DND-41 (cell line): ENCODE measurements at regions not wholly inside any gene's neighbourhood (a gene's known extent, or its start where the extent isn't known, plus 50 kb on each side); places are given as distances from the start of the nearest gene placed in this dataset.

Experiments used
- ATAC-seq: fragments of 200-7000 bp; cut with Tn5 transposase; 3 replicates; pipeline ENCODE4 v1.9.1; 2021; ENCODE audit warnings: low read depth; ENCODE audit not compliant: insufficient read depth
- DNase-seq: peaks from one replicate; pipeline ENCODE4 v3.0.0-alpha.2; 2020
- H2AFZ ChIP-seq: 2 replicates; pipeline ENCODE4 v1.6.0; 2012; ENCODE audit warnings: low read depth, low read length
- H3K27ac ChIP-seq: 2 replicates; pipeline ENCODE4 v1.5.1; 2012; ENCODE audit warnings: low read length, inconsistent platforms
- H3K27me3 ChIP-seq: fragments of 200-600 bp; sonication (generic); 2 replicates; pipeline ENCODE4 v1.6.0; 2012; ENCODE audit warnings: low read length, mild to moderate bottlenecking, inconsistent platforms; ENCODE audit not compliant: insufficient read depth, poor library complexity
- H3K36me3 ChIP-seq: 2 replicates; pipeline ENCODE4 v1.5.1; 2012; ENCODE audit warnings: low read length, inconsistent platforms; ENCODE audit not compliant: insufficient read depth
- H3K4me1 ChIP-seq: 2 replicates; pipeline ENCODE4 v1.5.1; 2012; ENCODE audit warnings: mild to moderate bottlenecking, low read length; ENCODE audit not compliant: insufficient read depth
- H3K4me2 ChIP-seq: 2 replicates; pipeline ENCODE4 v1.6.0; 2012; ENCODE audit warnings: mild to moderate bottlenecking, moderate library complexity, low read length, inconsistent platforms; ENCODE audit not compliant: insufficient read depth
- H3K4me3 ChIP-seq, 2 experiments: fragments of 200-600 bp in 1 of 2; shearing (Covaris generic) in 1 of 2; 2 replicates each; pipeline ENCODE4 v1.5.1; 2012 to 2016; ENCODE audit warnings: inconsistent platforms in 2 of 2, low read length in 2 of 2, mild to moderate bottlenecking in 2 of 2, low read depth in 1 of 2, moderate library complexity in 1 of 2
- H3K79me2 ChIP-seq: 2 replicates; pipeline ENCODE4 v1.6.0; 2012; ENCODE audit warnings: low read length, inconsistent platforms; ENCODE audit not compliant: insufficient read depth
- H3K9ac ChIP-seq: 2 replicates; pipeline ENCODE4 v1.6.0; 2012; ENCODE audit warnings: low read depth, mild to moderate bottlenecking, inconsistent platforms, low read length, moderate library complexity
- H3K9me3 ChIP-seq: 2 replicates; pipeline ENCODE4 v1.5.1; 2012; ENCODE audit warnings: low read length, moderate library complexity, mild to moderate bottlenecking, inconsistent platforms; ENCODE audit not compliant: insufficient read depth, severe bottlenecking
- H4K20me1 ChIP-seq: 2 replicates; pipeline ENCODE4 v1.6.0; 2012; ENCODE audit warnings: low read length; ENCODE audit not compliant: insufficient read depth
- EZH2 ChIP-seq: IDR thresholded peaks from 3 replicates; pipeline ENCODE4 v1.6.1; 2012; ENCODE audit warnings: borderline replicate concordance, low read depth, mild to moderate bottlenecking, moderate library complexity, low read length, inconsistent platforms; ENCODE audit not compliant: severe bottlenecking
- TF ChIP-seq, protein P1 (sequence below): IDR thresholded peaks from 2 replicates; pipeline ENCODE4 v1.5.1; 2012; ENCODE audit warnings: borderline replicate concordance, low read length, moderate library complexity, mild to moderate bottlenecking; ENCODE audit not compliant: poor library complexity, severe bottlenecking; ENCODE audit errors: extremely low read depth

DNA sequence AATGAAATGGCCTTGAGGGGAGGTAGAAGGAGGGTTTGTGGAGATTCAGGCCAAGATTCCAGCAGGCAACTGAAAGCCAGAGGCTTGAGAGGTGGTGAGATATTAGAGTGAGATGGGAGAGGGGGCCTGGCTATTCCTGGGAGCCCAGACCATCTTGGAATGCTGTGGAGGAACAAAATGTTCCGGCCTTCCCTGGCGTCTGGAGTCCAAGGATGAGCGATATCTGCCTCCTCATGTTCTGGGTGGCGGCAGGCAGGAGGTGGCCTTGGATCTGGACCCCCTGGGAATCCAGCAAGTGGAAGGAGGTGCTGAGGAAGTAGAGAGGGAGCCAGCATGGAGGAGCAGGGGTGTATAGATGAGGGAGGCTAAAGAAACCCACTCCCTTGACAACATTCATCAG is 335.9 kb downstream of the CYP26B1 start:
- TF ChIP-seq, protein P1, sequence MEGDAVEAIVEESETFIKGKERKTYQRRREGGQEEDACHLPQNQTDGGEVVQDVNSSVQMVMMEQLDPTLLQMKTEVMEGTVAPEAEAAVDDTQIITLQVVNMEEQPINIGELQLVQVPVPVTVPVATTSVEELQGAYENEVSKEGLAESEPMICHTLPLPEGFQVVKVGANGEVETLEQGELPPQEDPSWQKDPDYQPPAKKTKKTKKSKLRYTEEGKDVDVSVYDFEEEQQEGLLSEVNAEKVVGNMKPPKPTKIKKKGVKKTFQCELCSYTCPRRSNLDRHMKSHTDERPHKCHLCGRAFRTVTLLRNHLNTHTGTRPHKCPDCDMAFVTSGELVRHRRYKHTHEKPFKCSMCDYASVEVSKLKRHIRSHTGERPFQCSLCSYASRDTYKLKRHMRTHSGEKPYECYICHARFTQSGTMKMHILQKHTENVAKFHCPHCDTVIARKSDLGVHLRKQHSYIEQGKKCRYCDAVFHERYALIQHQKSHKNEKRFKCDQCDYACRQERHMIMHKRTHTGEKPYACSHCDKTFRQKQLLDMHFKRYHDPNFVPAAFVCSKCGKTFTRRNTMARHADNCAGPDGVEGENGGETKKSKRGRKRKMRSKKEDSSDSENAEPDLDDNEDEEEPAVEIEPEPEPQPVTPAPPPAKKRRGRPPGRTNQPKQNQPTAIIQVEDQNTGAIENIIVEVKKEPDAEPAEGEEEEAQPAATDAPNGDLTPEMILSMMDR, result no peak
- no peak for TF ChIP-seq EZH2
- no peaks in the 10 kb centered on the region for H4K20me1 ChIP-seq
- DNase-seq (no peak), ATAC-seq (no peak)
- no peaks in the 10 kb centered on the region for H3K9me3 ChIP-seq
- no peak overlapping the region for H3K9ac ChIP-seq
- H2AFZ ChIP-seq, result no peak overlapping the region
- no peaks in the 10 kb centered on the region for H3K4me1 ChIP-seq
- H3K79me2 ChIP-seq, result no peaks in the 10 kb centered on the region
- no peak overlapping the region for H3K4me3 ChIP-seq
- peaks cover 2% of the 10 kb centered on the region for H3K27me3 ChIP-seq
- no peak overlapping the region for H3K4me2 ChIP-seq
- no peaks in the 10 kb centered on the region for H3K36me3 ChIP-seq
- H3K27ac ChIP-seq, result no peak overlapping the region

DNA sequence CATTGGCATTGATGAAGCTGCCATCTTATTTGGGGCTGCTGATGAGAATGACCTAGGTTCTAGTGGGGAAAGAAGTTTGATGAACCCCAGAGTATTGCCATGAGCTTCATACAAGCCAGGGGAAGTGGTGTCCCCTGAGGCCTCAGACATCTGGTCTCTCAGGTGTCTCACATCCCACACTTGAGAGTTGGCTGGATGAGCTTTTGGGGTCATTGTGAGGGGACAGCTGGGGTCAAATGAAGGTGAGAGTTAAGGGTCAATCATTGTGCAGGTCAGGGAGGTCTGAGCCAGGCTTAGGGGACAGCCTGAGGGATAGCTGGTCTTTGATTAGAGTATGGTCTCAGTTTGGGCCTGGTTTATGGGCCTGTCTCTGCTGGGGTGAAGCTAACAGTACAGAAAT is 336.5 kb downstream of the CYP26B1 start:
- Histone ChIP-seq H3K4me2 (no peak overlapping the region), H3K27ac (no peak overlapping the region), H3K79me2 (no peaks in the 10 kb centered on the region), H3K4me3 (no peak overlapping the region), H3K4me1 (no peaks in the 10 kb centered on the region), H4K20me1 (no peaks in the 10 kb centered on the region), H2AFZ (no peak overlapping the region), H3K9me3 (no peaks in the 10 kb centered on the region), H3K36me3 (no peaks in the 10 kb centered on the region), H3K9ac (no peak overlapping the region), H3K27me3 (peaks cover 2% of the 10 kb centered on the region)
- ATAC-seq, result no peak
- no peak for DNase-seq
- TF ChIP-seq, protein P1, result no peak
- no peak for TF ChIP-seq EZH2

DNA sequence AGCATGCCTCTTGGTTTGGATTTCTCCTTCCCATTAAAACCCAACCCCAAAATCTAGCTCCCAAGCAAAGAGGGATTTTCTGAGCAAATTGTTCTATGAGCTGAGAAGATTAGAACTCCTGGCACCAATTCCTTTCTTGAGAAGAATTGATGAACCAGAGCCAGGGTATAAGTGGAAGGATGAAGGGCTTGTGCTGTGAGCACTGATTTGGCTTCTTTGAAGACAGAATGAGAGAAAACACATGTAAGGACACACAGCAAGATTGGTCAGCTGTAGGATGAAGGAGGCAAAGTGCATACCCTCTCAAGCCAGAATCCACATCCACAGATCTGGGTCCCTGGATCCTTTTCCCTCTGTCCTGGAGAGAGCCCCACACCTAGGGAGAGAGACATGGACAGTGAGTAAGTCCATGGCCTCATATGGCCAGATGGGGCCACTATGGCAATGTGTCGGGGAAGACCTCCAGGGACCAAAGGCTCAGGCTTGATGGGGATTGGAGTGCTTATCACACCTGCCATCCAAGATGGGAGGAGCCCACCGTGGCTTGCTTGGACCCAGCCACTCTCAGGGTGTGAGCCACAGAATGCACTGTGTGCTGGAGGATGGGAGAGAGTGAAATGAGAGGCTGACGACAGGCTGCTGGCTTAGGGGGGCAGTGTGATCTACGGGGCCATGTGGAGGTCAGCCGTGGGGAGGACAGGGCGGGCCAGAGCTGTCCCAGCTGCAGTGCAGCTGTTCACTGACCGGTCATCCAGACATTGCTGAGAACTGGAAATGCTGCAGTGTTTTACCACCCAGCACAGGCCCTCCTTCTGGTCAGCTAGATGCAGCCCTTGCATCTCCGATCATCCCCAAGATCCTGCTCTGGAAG is 339.8 kb downstream of the CYP26B1 start:
- Histone ChIP-seq H3K36me3 (no peaks in the 10 kb centered on the region), H3K27me3 (peaks cover 2% of the 10 kb centered on the region), H3K79me2 (no peaks in the 10 kb centered on the region), H4K20me1 (no peaks in the 10 kb centered on the region), H3K4me3 (no peak overlapping the region), H3K27ac (no peak overlapping the region), H3K4me1 (no peaks in the 10 kb centered on the region), H2AFZ (no peak overlapping the region), H3K9ac (no peak overlapping the region), H3K9me3 (no peaks in the 10 kb centered on the region), H3K4me2 (no peak overlapping the region)
- ATAC-seq, result no peak
- no peak for DNase-seq
- TF ChIP-seq, protein P1, result no peak
- TF ChIP-seq EZH2, result no peak
